Choroid plexus epithelial cell (primary cell): ENCODE measurements at regions not wholly inside any gene's neighbourhood (a gene's known extent, or its start where the extent isn't known, plus 50 kb on each side); places are given as distances from the start of the nearest gene placed in this dataset.

ENCODE experiments used
- DNase-seq: peaks from one replicate; pipeline ENCODE4 v3.0.0-alpha.2; 2010; ENCODE audit warnings: low read depth
- H3K4me3 ChIP-seq: 2 replicates; pipeline ENCODE4 v1.5.1; 2011; ENCODE audit warnings: low read depth, mild to moderate bottlenecking, control low read depth, low read length, moderate library complexity
- TF ChIP-seq, protein P1 (sequence below): conservative IDR thresholded peaks from 2 replicates; pipeline ENCODE4 v1.5.1; 2011; ENCODE audit warnings: low read depth, mild to moderate bottlenecking, control low read depth, inconsistent platforms, low read length, moderate library complexity

DNA sequence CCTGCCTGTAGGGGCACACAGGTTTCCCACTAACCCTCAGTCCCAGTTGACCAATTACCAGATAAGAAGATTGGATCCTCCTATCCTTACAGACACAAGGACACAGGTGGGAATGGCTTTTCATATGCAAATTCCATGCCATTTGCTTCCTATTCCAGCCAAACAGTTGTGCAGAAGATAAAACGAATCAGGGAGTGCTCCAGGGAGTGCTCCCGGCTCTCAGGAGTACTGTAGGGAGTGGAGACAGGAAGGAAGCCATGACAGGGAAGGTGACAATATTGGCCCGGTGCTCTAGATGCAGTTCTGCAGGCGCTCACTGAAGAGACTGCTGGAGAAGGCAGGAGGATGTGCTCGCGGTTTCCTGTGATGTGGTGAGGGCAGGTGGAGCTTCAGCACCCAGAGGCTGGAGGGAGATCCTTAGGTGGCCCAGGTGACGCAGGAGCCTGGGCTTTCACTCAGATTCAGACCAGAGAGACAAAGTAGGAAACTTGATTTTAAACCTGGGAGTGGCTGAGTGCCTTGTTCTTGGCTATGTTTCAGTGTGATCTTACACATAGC lies 260.0 kb downstream of the AUH start:
- TF ChIP-seq, protein P1, sequence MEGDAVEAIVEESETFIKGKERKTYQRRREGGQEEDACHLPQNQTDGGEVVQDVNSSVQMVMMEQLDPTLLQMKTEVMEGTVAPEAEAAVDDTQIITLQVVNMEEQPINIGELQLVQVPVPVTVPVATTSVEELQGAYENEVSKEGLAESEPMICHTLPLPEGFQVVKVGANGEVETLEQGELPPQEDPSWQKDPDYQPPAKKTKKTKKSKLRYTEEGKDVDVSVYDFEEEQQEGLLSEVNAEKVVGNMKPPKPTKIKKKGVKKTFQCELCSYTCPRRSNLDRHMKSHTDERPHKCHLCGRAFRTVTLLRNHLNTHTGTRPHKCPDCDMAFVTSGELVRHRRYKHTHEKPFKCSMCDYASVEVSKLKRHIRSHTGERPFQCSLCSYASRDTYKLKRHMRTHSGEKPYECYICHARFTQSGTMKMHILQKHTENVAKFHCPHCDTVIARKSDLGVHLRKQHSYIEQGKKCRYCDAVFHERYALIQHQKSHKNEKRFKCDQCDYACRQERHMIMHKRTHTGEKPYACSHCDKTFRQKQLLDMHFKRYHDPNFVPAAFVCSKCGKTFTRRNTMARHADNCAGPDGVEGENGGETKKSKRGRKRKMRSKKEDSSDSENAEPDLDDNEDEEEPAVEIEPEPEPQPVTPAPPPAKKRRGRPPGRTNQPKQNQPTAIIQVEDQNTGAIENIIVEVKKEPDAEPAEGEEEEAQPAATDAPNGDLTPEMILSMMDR = no peak

DNA sequence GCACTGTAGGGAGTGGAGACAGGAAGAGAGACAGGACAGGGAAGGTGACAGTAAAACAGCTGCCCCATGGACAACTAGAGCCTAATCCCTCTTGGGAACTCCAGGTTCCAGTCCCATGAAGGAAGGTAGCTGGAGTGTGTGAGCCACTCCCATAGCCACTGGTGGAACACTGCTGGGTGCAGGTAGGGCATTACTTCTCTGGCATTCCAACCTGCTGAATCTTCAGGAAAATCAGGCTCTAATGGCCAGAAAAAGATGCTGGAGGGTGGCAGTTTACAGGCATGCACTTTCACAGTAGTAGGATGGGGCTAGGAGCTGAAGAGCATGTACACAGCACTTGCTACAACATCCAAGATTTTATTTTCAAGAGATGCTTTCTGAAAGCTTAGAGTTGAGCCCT lies 259.4 kb downstream of the AUH start:
- DNase-seq = no peak
- TF ChIP-seq, protein P1 = no peak

More for the DNA sequence above, 260.0 kb downstream of the AUH start:
- no peak overlapping the region for H3K4me3 ChIP-seq
- no peak for DNase-seq

DNA sequence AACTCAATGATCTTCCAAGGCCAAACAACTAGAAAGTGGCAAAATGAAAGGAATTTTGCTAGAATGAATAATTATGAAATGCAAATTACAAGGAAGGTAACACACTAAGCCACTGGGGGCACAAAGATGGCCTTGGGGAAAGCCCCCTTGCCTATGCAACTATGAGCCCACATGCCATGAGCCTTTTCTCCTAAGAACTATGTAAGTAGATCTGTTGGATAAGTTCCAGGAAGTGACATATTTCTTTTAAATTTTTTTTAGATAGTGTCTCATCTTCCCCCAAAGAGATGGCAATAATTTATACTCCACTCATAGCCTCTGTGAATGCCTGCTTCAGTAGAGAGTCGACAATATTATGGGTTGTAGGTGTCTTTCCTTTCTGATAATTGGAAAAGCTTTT lies 257.8 kb downstream of the AUH start:
- H3K4me3 ChIP-seq = no peak overlapping the region
- DNase-seq = no peak
- TF ChIP-seq, protein P1 = no peak

More for the DNA sequence above, 259.4 kb downstream of the AUH start:
- H3K4me3 ChIP-seq = no peak overlapping the region

DNA sequence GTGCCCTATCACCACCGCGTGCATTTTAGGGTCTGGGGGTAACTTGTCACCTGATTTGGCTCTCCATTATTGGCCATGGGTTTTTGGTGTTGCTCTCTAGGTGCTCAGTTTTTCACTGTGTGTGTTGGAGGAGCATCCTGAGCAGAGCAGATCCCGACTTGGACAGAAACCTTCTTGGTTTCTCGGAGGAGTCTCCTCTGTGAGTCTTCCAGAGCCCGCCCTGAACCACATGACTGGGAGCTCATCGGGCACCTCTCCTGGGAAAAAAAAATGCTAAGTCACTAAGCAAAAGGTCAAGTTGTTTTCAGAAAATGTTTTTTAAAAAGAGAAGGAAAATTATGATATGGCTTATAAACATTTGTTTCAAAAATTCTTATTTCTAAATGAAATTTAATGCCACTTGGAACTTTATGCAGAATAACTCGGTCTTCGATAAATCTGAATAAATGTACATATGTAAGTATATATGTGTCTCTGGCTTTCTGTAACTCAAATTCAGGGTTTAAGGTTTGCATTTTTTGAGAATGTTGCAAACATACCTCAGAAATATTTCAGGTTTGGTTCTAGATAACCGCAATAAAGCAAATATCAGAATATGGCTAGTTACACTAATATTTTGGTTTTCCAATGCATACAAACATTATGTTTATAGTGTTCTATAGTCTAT lies 255.2 kb downstream of the AUH start:
- H3K4me3 ChIP-seq = no peak overlapping the region
- no peak for DNase-seq
- TF ChIP-seq, protein P1 = no peak

DNA sequence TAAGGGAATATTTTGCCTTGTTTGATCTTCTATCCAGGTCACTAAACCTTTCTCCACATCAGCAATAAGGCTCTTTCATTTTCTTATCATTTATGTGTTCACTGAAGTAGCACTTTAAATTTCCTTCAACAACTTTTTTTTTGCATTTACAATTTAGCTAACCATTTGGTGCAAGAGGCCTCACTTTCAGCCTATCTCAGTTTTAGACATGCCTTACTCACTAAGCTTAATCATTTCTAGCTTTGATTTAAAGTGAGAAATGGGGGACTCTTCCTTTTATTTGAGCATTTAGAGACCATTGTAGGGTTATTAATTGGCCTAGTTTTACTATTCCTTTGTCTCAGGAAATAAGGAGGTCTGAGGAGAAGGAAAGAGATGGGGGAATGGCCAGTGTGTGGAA lies 250.5 kb downstream of the AUH start:
- no peak for DNase-seq
- TF ChIP-seq, protein P1 = no peak
- H3K4me3 ChIP-seq = no peak overlapping the region

DNA sequence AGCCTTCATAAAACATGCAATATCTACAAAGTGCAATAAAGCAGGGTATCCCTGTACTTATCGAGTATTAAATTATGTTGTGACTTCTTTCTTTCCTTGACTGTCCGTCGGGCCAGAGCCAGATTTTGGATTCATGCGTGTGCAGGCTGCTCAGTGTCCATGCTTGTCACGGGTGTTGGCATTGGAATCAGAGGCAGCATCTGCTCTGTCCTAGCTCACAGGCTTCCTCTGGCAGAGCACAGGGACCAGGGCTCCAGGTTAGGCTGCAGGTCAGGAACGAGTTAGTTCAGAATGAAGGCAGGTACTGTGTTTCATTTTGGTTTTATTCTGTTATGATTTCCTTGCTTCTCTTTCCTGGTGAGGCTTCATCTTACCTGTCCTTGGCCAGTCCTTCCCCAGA lies 249.8 kb downstream of the AUH start:
- no peak overlapping the region for H3K4me3 ChIP-seq
- TF ChIP-seq, protein P1 = no peak
- DNase-seq = no peak

DNA sequence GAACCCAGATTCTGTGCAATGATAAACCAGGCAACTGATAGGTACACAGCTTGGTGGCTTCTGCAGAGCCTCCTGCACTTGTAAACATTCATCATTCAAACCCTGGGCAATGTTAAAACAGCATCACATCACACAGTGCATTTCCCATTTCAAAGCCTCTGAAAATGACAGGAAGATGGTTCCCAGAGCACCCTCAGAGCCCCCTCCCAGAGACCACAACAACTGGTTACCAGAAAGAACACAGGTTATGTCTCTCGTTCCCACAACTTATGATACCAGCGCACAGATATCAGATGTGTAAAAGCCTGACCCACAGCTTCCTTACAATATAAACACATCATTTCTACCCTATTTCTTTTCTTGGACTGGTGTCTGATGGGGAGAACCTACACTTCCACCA lies 248.7 kb downstream of the AUH start:
- TF ChIP-seq, protein P1 = no peak
- no peak overlapping the region for H3K4me3 ChIP-seq
- no peak for DNase-seq
